DOHH2 (cell line): ENCODE measurements at regions not wholly inside any gene's neighbourhood (a gene's known extent, or its start where the extent isn't known, plus 50 kb on each side); places are given as distances from the start of the nearest gene placed in this dataset.

Experiments used
- CTCF ChIP-seq: fragments of 200-600 bp; sonication (generic); IDR thresholded peaks from one replicate; pipeline ENCODE4 v1.5.1; 2014; ENCODE audit warnings: antibody characterized with exemption, mild to moderate bottlenecking, low read depth, low read length; ENCODE audit not compliant: poor library complexity, severe bottlenecking
- EZH2phosphoT487 ChIP-seq: fragments of 200-600 bp; sonication (generic); IDR thresholded peaks from 2 replicates; pipeline ENCODE4 v1.6.1; 2017; ENCODE audit warnings: borderline replicate concordance, mild to moderate bottlenecking, antibody characterized with exemption, low read length, moderate library complexity, mixed read lengths

- TF ChIP-seq CTCF (no peak), EZH2phosphoT487 (no peak)
Observed at GRCh38 chr2:228407821-228408220, 226.3 kb upstream of the SPHKAP start.
